Superior temporal gyrus (tissue), 1 donor: ENCODE measurements at regions not wholly inside any gene's neighbourhood (a gene's known extent, or its start where the extent isn't known, plus 50 kb on each side); places are given as distances from the start of the nearest gene placed in this dataset.

Experiments
- DNase-seq: peaks from one replicate; pipeline ENCODE4 v3.0.0-alpha.2; 2016; ENCODE audit errors: extremely low spot score

DNA sequence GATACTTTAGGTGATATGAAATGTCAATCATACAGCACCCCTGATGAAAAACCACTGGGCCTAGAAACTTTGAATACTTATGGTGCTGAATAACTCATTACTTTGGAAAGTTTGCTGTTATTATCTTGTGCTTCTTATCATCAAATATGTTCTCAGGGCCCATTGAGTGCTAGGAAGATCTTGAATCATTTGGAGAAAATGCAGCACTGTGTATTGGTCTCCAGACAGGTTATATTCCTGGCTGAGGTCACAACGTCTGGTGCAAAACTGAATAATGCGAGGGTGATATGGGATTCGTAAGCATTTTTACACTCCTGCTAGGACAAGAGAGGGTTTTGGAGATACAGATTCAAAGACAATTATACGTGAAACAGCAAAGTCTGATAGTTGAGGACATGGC is 249.4 kb upstream of the TNC start:
- DNase-seq, result no peak

DNA sequence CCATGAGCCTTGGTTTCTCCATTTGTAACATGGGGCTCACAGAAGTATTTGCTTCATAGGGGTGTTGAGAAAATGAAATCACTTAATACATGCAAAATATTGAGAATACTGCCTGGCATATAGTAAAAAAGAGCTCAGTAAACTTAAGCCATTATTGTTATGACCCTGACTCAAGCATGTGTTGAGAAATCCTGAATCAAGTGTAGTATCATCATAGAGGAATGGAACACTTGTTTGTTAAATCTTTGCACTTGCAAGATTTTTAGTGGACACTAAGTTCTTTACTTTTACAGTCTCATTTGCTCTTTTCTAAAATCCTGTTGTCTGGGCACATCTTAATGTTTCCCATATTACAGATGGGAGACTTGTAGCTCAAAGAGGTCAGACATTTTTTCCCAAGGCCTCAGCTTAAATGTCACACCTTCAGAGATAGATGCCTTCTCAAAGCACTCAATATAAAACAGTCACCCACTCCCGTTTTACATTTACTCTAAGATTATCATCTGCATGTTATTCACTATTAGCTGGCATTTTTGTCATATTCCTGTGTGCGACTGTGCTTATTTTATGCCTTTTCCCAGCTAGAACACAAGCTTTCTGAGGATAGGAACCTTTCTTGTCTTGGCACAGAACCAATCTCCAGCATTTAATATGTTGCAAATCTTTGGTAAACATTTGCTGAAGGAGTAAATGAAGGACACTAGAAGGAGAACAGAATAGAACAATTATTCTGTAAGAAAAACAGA is 250.0 kb upstream of the TNC start:
- no peak for DNase-seq

DNA sequence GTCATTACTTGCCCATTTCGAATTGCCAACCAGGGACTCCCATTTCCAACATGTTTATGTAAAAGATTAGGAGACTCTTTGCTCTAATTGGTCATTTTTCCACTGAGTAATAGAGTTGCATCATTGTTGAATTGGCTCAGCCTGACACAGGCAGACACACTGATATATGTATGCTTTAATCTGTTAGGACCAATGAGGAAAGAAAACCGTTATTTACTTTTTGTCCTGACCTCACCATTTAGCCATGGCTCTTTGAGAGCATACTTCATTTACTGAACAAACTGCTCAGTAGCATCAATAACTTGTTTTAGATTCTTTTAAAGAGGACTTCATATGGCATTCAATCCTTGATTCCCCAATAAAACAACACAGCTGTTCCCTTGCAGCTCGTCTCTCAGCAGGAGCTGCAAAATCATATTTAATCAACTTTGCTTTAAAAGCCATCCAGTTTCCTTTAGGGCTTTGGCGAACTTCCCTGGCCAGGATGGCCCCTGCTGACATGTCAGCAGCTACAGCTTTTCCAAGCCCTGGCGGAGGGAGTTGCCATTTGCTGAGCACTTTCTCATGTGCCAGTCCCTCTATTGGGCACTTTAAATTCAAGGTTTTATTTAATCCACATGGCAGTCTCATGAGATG is 251.5 kb upstream of the TNC start:
- no peak for DNase-seq

DNA sequence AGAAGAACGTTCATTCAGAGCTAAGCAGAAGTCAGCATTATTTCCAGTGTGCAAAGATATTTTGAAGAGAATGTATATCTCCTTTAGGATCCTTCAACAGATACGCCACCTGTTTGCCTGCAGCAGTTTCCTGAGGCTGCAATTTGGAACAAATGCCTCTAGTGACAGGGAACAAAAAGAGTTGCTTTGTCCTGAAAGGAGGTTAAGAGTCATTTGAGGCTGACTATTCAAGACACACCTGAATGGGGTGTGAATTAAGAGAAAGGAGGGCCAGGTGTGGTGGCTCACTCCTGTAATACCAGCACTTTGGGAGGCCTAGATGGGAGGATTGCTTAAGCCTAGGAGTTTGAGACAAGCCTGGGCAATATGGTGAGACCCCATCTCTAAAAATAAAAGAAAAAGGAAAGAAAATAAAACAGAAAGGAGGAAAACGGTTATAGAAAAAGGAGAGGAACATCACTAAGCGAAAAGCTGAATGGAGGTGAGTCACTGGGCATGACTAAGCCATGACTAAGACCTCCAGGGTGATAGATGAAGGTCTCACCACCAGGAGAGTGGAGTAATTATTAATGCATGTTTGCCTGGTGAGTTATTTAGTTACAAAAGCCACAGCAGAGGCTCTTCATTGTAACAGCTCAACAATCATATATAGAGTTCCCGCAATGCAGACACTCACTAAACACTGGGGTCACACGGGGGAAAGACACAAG is 255.2 kb upstream of the TNC start:
- no peak for DNase-seq

- no peak for DNase-seq
These were observed 255.7 kb upstream of the TNC start for GRCh38 chr9:115373710-115374045.

DNA sequence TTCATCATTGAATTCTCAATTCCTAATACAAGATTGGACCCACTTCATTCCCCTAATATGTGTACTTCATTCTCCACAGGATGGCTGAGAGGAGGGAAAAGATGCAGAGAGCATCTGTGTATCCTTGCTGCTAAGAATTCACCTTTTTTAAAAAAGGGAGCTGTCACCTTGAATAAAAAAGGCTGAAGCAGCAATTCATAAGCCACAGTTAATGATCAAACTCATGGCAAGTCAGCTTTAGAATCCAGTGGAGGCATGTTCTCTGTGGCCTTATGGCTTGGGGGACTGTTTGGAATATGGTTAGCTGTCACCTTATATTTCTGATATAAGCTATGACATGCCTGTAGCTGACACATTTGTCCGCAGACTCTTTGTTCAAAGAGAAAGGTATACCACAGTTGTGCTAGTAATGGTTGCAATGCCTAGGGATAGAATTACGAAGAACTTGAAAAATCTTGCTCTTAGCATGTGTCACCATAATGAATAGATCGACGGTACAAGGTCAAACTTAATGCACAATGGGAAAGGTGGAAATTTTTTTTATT is 256.8 kb upstream of the TNC start:
- no peak for DNase-seq

DNA sequence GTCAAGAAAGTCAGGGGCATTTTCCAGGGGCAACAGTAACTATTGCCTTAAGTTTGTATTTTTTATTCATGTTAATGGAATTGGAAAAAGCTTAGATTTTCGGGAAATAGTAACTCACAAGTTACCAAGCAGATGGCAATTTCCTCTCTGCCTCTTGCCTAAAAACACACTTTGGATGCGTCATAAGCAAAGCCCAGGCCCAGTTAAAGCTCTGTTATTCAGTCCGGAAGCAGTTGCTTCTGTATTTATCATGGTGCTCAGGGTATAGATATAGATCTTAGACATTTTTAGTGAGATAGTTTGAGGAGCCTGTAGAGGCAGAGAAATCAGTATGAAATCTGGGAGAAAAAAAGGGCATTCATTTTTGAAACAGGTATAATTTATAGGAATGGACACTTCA is 260.3 kb upstream of the TNC start:
- no peak for DNase-seq

GRCh38 chr9:115378758-115379157 is 260.8 kb upstream of the TNC start:
- DNase-seq, result no peak

- DNase-seq, result no peak
These were observed 261.8 kb upstream of the TNC start for GRCh38 chr9:115379719-115380118.

DNA sequence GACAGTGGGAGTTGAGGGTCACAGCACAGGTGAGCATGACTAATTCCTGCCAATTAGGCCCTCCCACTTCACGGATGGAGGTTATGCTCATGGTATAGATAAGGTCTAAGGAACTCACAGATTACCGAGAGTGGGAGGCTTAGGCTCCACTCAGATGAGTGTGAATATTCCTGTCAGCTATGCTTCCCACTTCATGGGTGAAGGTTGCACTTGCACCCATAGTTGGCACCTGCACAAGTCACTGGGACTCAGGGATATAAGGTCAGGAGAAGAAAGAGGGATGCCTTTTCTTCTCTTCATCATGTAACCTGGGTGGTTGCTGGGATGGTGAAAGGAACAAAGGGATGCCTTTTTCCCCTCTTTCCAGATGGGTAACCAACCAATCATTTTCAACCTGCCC is 264.9 kb upstream of the TNC start:
- no peak for DNase-seq

- DNase-seq, result no peak
These were observed 267.6 kb upstream of the TNC start for GRCh38 chr9:115385383-115386122.

GRCh38 chr9:115386963-115387770 is 269.2 kb upstream of the TNC start:
- no peak for DNase-seq

DNA sequence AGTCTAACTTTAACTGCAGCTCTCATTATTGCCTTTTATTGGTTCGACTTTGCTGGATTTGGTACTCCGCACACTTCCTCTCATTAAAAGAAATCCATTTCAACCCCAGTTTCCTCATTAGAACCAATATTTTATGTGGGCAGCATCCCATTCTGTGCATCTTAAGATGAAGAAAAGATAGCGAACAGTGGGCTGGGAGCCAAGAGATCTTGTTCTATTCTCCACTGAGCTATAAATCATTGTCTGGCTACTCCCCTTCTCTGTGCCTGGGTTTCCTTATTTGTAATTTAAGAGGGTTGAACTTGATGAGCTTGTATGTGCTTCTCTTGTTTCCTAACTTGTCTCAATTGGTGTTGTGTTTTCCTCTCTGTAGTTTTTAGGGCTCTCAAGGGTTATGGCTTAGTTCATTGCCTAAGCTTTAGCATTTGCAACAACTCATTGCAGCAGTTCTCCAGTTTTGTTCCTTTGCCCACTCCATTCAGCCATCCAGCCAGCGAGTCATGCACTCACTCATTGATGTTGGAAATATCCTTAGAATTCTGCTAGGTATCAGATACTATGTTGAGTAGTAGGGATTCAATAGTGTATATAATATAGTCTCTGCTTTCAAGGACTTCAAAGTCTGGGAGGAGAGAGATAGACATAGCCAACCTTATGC is 273.3 kb upstream of the TNC start:
- DNase-seq, result no peak

DNA sequence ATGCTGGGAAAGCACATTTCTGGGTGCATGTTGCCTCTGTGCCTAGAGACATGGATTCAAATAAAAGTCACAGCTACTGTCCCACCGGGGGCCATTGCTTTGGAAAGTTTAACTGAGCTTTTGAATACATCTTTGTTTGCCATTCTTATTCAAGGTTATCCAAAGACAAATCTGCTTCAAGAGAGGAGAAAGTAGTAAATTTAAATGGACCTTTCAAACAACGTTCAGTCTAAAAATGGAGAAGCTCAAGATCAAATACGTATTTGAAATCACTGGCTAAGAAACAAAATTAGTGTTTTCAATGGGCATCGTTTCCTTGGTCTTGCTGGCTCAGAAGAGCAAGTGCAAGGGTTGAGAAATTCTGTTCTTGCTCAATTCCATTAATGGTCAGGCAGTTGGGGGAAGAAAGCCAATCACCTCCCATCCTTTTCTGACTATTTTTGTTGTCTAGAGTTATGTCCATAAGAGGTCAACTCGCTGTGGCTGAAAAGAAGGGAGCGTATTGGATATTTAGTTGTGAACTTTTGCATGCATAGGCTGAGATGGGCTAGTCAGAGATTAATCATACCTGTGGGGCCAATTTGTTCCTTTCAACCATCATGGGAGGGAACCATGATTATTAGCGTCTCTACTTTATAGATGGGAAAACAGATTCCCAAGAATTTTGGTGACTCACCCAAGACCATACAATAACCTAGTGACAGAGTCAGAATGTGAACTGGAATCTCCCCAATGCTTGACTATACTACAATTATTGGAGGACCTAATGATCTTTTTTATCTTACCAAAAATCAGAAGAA is 276.2 kb upstream of the TNC start:
- no peak for DNase-seq

- no peak for DNase-seq
These were observed 277.6 kb upstream of the TNC start for GRCh38 chr9:115395511-115396021.

DNA sequence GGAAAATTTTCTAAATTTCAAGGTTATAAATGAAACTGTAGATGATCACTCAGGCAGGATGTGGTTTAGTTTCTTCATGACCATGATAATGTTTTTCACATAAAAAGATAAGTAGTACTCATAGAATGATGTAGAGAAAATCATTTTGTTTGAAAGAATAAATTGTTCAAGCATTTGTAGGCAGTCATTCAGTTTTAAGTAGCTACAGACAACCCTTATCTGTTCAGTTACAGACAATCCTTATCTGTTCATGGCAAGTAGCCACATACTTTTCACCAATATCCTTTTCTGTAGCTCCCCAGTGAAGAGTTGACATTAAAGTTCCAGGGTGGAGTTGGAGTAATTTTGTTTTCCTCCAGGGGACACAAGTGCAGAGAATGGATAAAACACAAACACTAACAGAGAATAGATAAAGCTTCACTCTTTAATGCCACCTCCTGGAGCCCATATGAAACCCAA is 278.1 kb upstream of the TNC start:
- DNase-seq, result no peak

DNA sequence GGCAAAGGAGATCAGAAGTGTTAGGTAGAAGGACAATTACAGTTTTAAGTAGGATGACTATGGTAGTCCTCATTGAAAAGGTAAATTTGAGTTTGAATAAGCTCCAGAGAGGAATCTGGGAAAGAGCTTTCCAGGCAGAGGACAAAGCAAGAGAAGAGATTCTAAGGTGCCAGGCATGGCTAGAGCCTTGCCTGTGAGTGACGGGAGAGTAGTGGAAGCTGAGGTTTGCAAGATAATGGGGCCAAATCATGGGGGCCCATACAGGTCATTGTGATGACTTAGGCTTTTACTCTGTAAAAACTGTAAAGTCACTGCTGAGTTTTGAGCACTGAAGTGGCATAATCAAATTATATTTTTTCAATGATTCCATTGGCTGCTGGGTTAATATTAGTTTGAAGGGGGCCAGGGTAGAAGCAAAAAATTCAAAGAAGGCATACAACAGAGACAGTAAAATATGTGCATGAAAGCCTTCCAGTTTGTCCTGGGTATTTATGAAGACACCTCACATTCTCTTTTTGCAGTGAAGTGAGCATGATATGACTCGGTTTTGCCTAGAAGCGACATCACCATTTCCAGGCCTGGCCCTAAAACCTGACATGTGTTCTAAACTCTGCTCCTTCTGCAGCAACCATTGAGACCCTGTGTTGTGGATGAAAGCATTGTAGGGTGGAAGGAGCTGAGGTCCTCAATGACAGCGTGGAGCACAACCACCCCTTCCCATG is 279.8 kb upstream of the TNC start:
- no peak for DNase-seq

DNA sequence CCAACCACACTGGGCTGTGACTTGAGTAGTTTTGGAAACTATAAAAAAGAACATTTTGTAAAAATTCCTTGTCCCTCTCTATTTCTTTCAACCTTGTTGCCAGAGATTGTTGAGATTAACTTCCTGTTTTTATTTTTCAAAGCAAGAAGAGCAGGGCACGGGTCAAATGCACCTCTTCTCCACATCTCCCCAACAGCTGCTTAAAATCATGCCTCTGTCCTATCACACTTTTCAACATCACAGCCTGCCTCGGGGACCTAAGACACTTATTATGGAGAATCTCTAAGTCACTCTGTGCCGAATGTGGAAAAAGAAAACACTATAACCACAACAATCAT is 280.3 kb upstream of the TNC start:
- no peak for DNase-seq

DNA sequence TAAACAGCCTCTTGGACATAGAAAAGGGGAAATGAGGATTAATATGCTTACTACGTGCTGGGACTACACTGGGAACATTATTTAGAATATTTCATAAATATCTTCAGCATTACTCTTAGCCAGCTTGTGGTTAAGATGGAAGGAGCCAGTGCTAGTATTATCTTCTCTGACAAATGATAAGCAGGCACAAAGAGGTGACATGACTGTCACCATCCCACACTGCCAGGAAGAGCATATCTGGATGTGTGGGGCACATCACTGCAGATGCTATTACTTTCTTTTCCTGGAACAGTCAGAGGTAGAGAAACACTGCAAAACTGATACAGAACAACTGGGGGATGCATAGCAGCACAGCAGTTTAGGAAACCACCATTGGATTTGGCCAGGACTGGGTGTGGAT is 281.0 kb upstream of the TNC start:
- DNase-seq, result no peak
